ENCODE measurements at regions not wholly inside any gene's neighbourhood (a gene's known extent, or its start where the extent isn't known, plus 50 kb on each side); places are given as distances from the start of the nearest gene placed in this dataset.

GRCh38 chr11:103619480-103619879 is 417.0 kb upstream of the DDI1 start:
- TF ChIP-seq CTCF (IDR thresholded peaks at IDR 0.05; ENCODE audit: control insufficient read depth, insufficient read depth, low read depth, low read length, missing control alignments) = peak; percentile 23
- no peak overlapping the region for H3K4me3 ChIP-seq (ENCODE audit: control insufficient read depth, low read depth, low read length)
- no peak for DNase-seq (ENCODE audit: low read depth)

- no peak for DNase-seq (ENCODE audit: low read depth)
- H3K4me3 ChIP-seq (ENCODE audit: control insufficient read depth, low read depth, low read length) = no peak overlapping the region
- TF ChIP-seq CTCF (IDR thresholded peaks at IDR 0.05; ENCODE audit: control insufficient read depth, insufficient read depth, low read depth, low read length, missing control alignments) = no peak
Observed at GRCh38 chr11:103619938-103620337, 416.5 kb upstream of the DDI1 start.

GRCh38 chr11:103622296-103622695 is 414.1 kb upstream of the DDI1 start:
- H3K4me3 ChIP-seq (ENCODE audit: control insufficient read depth, low read depth, low read length) = no peak overlapping the region
- no peak for TF ChIP-seq CTCF (IDR thresholded peaks at IDR 0.05; ENCODE audit: control insufficient read depth, insufficient read depth, low read depth, low read length, missing control alignments)
- no peak for DNase-seq (ENCODE audit: low read depth)

- no peak for TF ChIP-seq CTCF (IDR thresholded peaks at IDR 0.05; ENCODE audit: control insufficient read depth, insufficient read depth, low read depth, low read length, missing control alignments)
- no peak overlapping the region for H3K4me3 ChIP-seq (ENCODE audit: control insufficient read depth, low read depth, low read length)
- no peak for DNase-seq (ENCODE audit: low read depth)
Observed at GRCh38 chr11:103623933-103624332, 412.5 kb upstream of the DDI1 start.

- peak; percentile 89 for DNase-seq (ENCODE audit: low read depth)
- no peak for TF ChIP-seq CTCF (IDR thresholded peaks at IDR 0.05; ENCODE audit: control insufficient read depth, insufficient read depth, low read depth, low read length, missing control alignments)
- no peak overlapping the region for H3K4me3 ChIP-seq (ENCODE audit: control insufficient read depth, low read depth, low read length)
Observed at GRCh38 chr11:103624708-103625623, 411.5 kb upstream of the DDI1 start.

- no peak for DNase-seq (ENCODE audit: low read depth)
- no peak for TF ChIP-seq CTCF (IDR thresholded peaks at IDR 0.05; ENCODE audit: control insufficient read depth, insufficient read depth, low read depth, low read length, missing control alignments)
- H3K4me3 ChIP-seq (ENCODE audit: control insufficient read depth, low read depth, low read length) = no peak overlapping the region
Observed at GRCh38 chr11:103625624-103625965, 410.8 kb upstream of the DDI1 start.
